ENCODE measurements at regions not wholly inside any gene's neighbourhood (a gene's known extent, or its start where the extent isn't known, plus 50 kb on each side); places are given as distances from the start of the nearest gene placed in this dataset.
A peak's percentile ranks its signal among the peaks of the same experiment; 100 is the strongest.

GRCh38 chr11:8768625-8769333 lies 86.2 kb downstream of the RPL27A start (continued):
- TF ChIP-seq RBM22 (IDR thresholded peaks at IDR 0.05; ENCODE audit: low read depth, low read length, poor library complexity, severe bottlenecking) (no peak), DMBX1 (CRISPR knock-in tag; IDR thresholded peaks at IDR 0.05; ENCODE audit: borderline replicate concordance) (no peak), NFYB (IDR thresholded peaks at IDR 0.05; ENCODE audit: extremely low read depth, insufficient read length) (no peak), DPF2 (IDR thresholded peaks at IDR 0.05) (peak; percentile 77), NR2C2 (CRISPR knock-in tag; IDR thresholded peaks at IDR 0.05) (no peak), NR2C2 (tag; IDR thresholded peaks at IDR 0.05) (no peak), ZBTB8A (IDR thresholded peaks at IDR 0.05; ENCODE audit: partially characterized antibody) (no peak)
- TF ChIP-seq, protein P1, sequence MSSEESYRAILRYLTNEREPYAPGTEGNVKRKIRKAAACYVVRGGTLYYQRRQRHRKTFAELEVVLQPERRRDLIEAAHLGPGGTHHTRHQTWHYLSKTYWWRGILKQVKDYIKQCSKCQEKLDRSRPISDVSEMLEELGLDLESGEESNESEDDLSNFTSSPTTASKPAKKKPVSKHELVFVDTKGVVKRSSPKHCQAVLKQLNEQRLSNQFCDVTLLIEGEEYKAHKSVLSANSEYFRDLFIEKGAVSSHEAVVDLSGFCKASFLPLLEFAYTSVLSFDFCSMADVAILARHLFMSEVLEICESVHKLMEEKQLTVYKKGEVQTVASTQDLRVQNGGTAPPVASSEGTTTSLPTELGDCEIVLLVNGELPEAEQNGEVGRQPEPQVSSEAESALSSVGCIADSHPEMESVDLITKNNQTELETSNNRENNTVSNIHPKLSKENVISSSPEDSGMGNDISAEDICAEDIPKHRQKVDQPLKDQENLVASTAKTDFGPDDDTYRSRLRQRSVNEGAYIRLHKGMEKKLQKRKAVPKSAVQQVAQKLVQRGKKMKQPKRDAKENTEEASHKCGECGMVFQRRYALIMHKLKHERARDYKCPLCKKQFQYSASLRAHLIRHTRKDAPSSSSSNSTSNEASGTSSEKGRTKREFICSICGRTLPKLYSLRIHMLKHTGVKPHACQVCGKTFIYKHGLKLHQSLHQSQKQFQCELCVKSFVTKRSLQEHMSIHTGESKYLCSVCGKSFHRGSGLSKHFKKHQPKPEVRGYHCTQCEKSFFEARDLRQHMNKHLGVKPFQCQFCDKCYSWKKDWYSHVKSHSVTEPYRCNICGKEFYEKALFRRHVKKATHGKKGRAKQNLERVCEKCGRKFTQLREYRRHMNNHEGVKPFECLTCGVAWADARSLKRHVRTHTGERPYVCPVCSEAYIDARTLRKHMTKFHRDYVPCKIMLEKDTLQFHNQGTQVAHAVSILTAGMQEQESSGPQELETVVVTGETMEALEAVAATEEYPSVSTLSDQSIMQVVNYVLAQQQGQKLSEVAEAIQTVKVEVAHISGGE (CRISPR knock-in tag; IDR thresholded peaks at IDR 0.05): no peak

All from K562 (cell line).